Activated T-helper 1 cell treated with anti-CD3 and anti-CD28 coated beads, Interleukin-12 subunit alpha, Interleukin-12 subunit beta, Interleukin-2, Interleukin-4 antibody, amounts not matched to agents 30 ng/mL and 10 ng/mL and 1 ng/mL, durations not matched to agents 14 hours and 24 hours and 36 hours (primary cell): ENCODE measurements at regions not wholly inside any gene's neighbourhood (a gene's known extent, or its start where the extent isn't known, plus 50 kb on each side); places are given as distances from the start of the nearest gene placed in this dataset.

Experiments used
- DNase-seq: peaks from one replicate; pipeline ENCODE4 v3.0.0; 2021; ENCODE audit warnings: low spot score
- H3K27ac Mint-ChIP-seq: one replicate; pipeline ENCODE4 v1.8.0; 2021; ENCODE audit warnings: mild to moderate bottlenecking, mixed read lengths
- H3K27me3 Mint-ChIP-seq: one replicate; pipeline ENCODE4 v1.8.0; 2022; ENCODE audit warnings: mild to moderate bottlenecking, moderate library complexity, mixed read lengths; ENCODE audit not compliant: insufficient read depth
- H3K36me3 Mint-ChIP-seq: one replicate; pipeline ENCODE4 v1.8.0; 2021; ENCODE audit warnings: low read depth, mixed read lengths
- H3K4me1 Mint-ChIP-seq: one replicate; pipeline ENCODE4 v1.8.0; 2021; ENCODE audit warnings: low read depth, mixed read lengths
- H3K4me3 Mint-ChIP-seq: one replicate; pipeline ENCODE4 v1.8.0; 2021; ENCODE audit warnings: mild to moderate bottlenecking, moderate library complexity, mixed read lengths
- H3K9me3 Mint-ChIP-seq: one replicate; pipeline ENCODE4 v1.8.0; 2021; ENCODE audit warnings: mixed read lengths
- intact Hi-C: fragments of 100-400 bp; cut with micrococcal nuclease; formaldehyde crosslinking; loops from one replicate; pipeline ENCODE4 v1.15.1; 2024

GRCh38 chr1:216818284-216818683 is 95.1 kb upstream of the ESRRG start:
- H3K27me3 Mint-ChIP-seq: no peaks in the 10 kb centered on the region
- H3K9me3 Mint-ChIP-seq: no peaks in the 10 kb centered on the region
- intact Hi-C loops: no loop called here
- no peak overlapping the region for H3K4me3 Mint-ChIP-seq
- H3K4me1 Mint-ChIP-seq: no peaks in the 10 kb centered on the region
- DNase-seq: no peak
- no peaks in the 10 kb centered on the region for H3K36me3 Mint-ChIP-seq
- H3K27ac Mint-ChIP-seq: no peak overlapping the region

GRCh38 chr1:216815260-216816131 is 92.3 kb upstream of the ESRRG start:
- no peaks in the 10 kb centered on the region for H3K27me3 Mint-ChIP-seq
- H3K4me1 Mint-ChIP-seq: no peaks in the 10 kb centered on the region
- no peak overlapping the region for H3K4me3 Mint-ChIP-seq
- H3K9me3 Mint-ChIP-seq: no peaks in the 10 kb centered on the region
- H3K27ac Mint-ChIP-seq: no peak overlapping the region
- intact Hi-C loops: no loop called here
- no peak for DNase-seq
- no peaks in the 10 kb centered on the region for H3K36me3 Mint-ChIP-seq

GRCh38 chr1:216814576-216815259 is 91.5 kb upstream of the ESRRG start:
- H3K4me1 Mint-ChIP-seq: no peaks in the 10 kb centered on the region
- DNase-seq: no peak
- no peak overlapping the region for H3K27ac Mint-ChIP-seq
- H3K4me3 Mint-ChIP-seq: no peak overlapping the region
- no peaks in the 10 kb centered on the region for H3K27me3 Mint-ChIP-seq
- no peaks in the 10 kb centered on the region for H3K9me3 Mint-ChIP-seq
- intact Hi-C loops: no loop called here
- no peaks in the 10 kb centered on the region for H3K36me3 Mint-ChIP-seq

- Mint-ChIP-seq H3K36me3 (no peaks in the 10 kb centered on the region), H3K27me3 (no peaks in the 10 kb centered on the region), H3K4me3 (no peak overlapping the region), H3K4me1 (no peaks in the 10 kb centered on the region), H3K27ac (no peak overlapping the region), H3K9me3 (no peaks in the 10 kb centered on the region)
- no peak for DNase-seq
- intact Hi-C loops: no loop called here
Observed at GRCh38 chr1:216812966-216813365, 89.7 kb upstream of the ESRRG start.

GRCh38 chr1:216809649-216810048 is 86.4 kb upstream of the ESRRG start:
- Mint-ChIP-seq H3K4me1 (no peaks in the 10 kb centered on the region), H3K27ac (no peak overlapping the region), H3K4me3 (no peak overlapping the region), H3K9me3 (no peaks in the 10 kb centered on the region), H3K27me3 (no peaks in the 10 kb centered on the region), H3K36me3 (no peaks in the 10 kb centered on the region)
- intact Hi-C loops: no loop called here
- DNase-seq: no peak

GRCh38 chr1:216807696-216808095 is 84.5 kb upstream of the ESRRG start:
- Mint-ChIP-seq H3K4me1 (no peaks in the 10 kb centered on the region), H3K27ac (no peak overlapping the region), H3K9me3 (no peaks in the 10 kb centered on the region), H3K27me3 (no peaks in the 10 kb centered on the region), H3K36me3 (no peaks in the 10 kb centered on the region), H3K4me3 (no peak overlapping the region)
- no peak for DNase-seq
- intact Hi-C loops: no loop called here

- Mint-ChIP-seq H3K27me3 (no peaks in the 10 kb centered on the region), H3K4me1 (no peaks in the 10 kb centered on the region), H3K36me3 (no peaks in the 10 kb centered on the region), H3K4me3 (no peak overlapping the region), H3K9me3 (no peaks in the 10 kb centered on the region), H3K27ac (no peak overlapping the region)
- no peak for DNase-seq
- intact Hi-C loops: no loop called here
Observed at GRCh38 chr1:216805953-216806352, 82.7 kb upstream of the ESRRG start.

GRCh38 chr1:216805233-216805632 is 82.0 kb upstream of the ESRRG start:
- no peak for DNase-seq
- Mint-ChIP-seq H3K27ac (no peak overlapping the region), H3K36me3 (no peaks in the 10 kb centered on the region), H3K4me1 (no peaks in the 10 kb centered on the region), H3K4me3 (no peak overlapping the region), H3K27me3 (no peaks in the 10 kb centered on the region), H3K9me3 (no peaks in the 10 kb centered on the region)
- intact Hi-C loops: no loop called here

GRCh38 chr1:216804111-216804510 is 80.9 kb upstream of the ESRRG start:
- no peaks in the 10 kb centered on the region for H3K4me1 Mint-ChIP-seq
- intact Hi-C loops: no loop called here
- no peak overlapping the region for H3K4me3 Mint-ChIP-seq
- DNase-seq: no peak
- H3K9me3 Mint-ChIP-seq: no peaks in the 10 kb centered on the region
- H3K36me3 Mint-ChIP-seq: no peaks in the 10 kb centered on the region
- H3K27ac Mint-ChIP-seq: no peak overlapping the region
- no peaks in the 10 kb centered on the region for H3K27me3 Mint-ChIP-seq

GRCh38 chr1:216794586-216794985 is 71.4 kb upstream of the ESRRG start:
- Mint-ChIP-seq H3K27me3 (no peaks in the 10 kb centered on the region), H3K4me1 (no peaks in the 10 kb centered on the region), H3K27ac (no peak overlapping the region), H3K36me3 (no peaks in the 10 kb centered on the region), H3K4me3 (no peak overlapping the region), H3K9me3 (no peaks in the 10 kb centered on the region)
- DNase-seq: no peak
- intact Hi-C loops: no loop called here

GRCh38 chr1:216793973-216794372 is 70.7 kb upstream of the ESRRG start:
- Mint-ChIP-seq H3K9me3 (no peaks in the 10 kb centered on the region), H3K27me3 (no peaks in the 10 kb centered on the region), H3K4me1 (no peaks in the 10 kb centered on the region), H3K4me3 (no peak overlapping the region), H3K36me3 (no peaks in the 10 kb centered on the region), H3K27ac (no peak overlapping the region)
- intact Hi-C loops: no loop called here
- no peak for DNase-seq

GRCh38 chr1:216793303-216793702 is 70.1 kb upstream of the ESRRG start:
- Mint-ChIP-seq H3K36me3 (no peaks in the 10 kb centered on the region), H3K4me3 (no peak overlapping the region), H3K27me3 (no peaks in the 10 kb centered on the region), H3K27ac (no peak overlapping the region), H3K9me3 (no peaks in the 10 kb centered on the region), H3K4me1 (no peaks in the 10 kb centered on the region)
- no peak for DNase-seq
- intact Hi-C loops: no loop called here

GRCh38 chr1:216788671-216789070 is 65.4 kb upstream of the ESRRG start:
- H3K36me3 Mint-ChIP-seq: no peaks in the 10 kb centered on the region
- DNase-seq: no peak
- no peaks in the 10 kb centered on the region for H3K9me3 Mint-ChIP-seq
- H3K27me3 Mint-ChIP-seq: no peaks in the 10 kb centered on the region
- H3K27ac Mint-ChIP-seq: no peak overlapping the region
- intact Hi-C loops: no loop called here
- no peaks in the 10 kb centered on the region for H3K4me1 Mint-ChIP-seq
- no peak overlapping the region for H3K4me3 Mint-ChIP-seq
